GM12874 (cell line): ENCODE measurements at regions not wholly inside any gene's neighbourhood (a gene's known extent, or its start where the extent isn't known, plus 50 kb on each side); places are given as distances from the start of the nearest gene placed in this dataset.

Experiments
- CTCF ChIP-seq: IDR thresholded peaks from 2 replicates; pipeline ENCODE4 v1.5.1; 2011; ENCODE audit warnings: low read depth, mild to moderate bottlenecking, control low read depth, low read length, moderate library complexity; ENCODE audit not compliant: insufficient read depth

- no peak for TF ChIP-seq CTCF
Measured at GRCh38 chr2:184993746-184994145, 395.4 kb downstream of the ZNF804A start.

- no peak for TF ChIP-seq CTCF
Measured at GRCh38 chr2:185006481-185006880, 408.2 kb downstream of the ZNF804A start.

- TF ChIP-seq CTCF, result no peak
Measured at GRCh38 chr2:185012643-185013042, 414.3 kb downstream of the ZNF804A start.

- TF ChIP-seq CTCF, result no peak
Measured at GRCh38 chr2:185014076-185014475, 415.7 kb downstream of the ZNF804A start.

- no peak for TF ChIP-seq CTCF
Measured at GRCh38 chr2:185035906-185036305, 437.6 kb downstream of the ZNF804A start.

GRCh38 chr2:185044323-185044874, 446.1 kb downstream of the ZNF804A start:
- no peak for TF ChIP-seq CTCF

GRCh38 chr2:185050804-185051203, 452.5 kb downstream of the ZNF804A start:
- TF ChIP-seq CTCF, result no peak

GRCh38 chr2:185063761-185064160, 465.4 kb downstream of the ZNF804A start:
- no peak for TF ChIP-seq CTCF
